T-cell (primary cell): ENCODE measurements at regions not wholly inside any gene's neighbourhood (a gene's known extent, or its start where the extent isn't known, plus 50 kb on each side); places are given as distances from the start of the nearest gene placed in this dataset.

Experiments
- ATAC-seq, 4 experiments: fragments of 200-7000 bp in 3 of 4; fragments of 150-1000 bp in 1 of 4; cut with Tn5 transposase; replicated peaks in 1 of 4; 1 replicate in 3 of 4; 2 replicates in 1 of 4; pipeline ENCODE4 v1.10.0; 2021; ENCODE audit warnings: moderate library complexity in 3 of 4, mild to moderate bottlenecking in 2 of 4, moderate number of reproducible peaks in 1 of 4
- CTCF ChIA-PET, 2 donors: fragments of 300-600 bp; sonication (Branson Sonifier 250); formaldehyde crosslinking; loops; one replicate each; lab custom pipeline; 2022; ENCODE audit warnings: antibody characterized with exemption in 2 of 2; lab: Charles Lee
- POLR2A ChIA-PET, 2 donors: fragments of 300-600 bp; sonication (Branson Sonifier 250); formaldehyde crosslinking; loops; one replicate each; lab custom pipeline; 2022; ENCODE audit warnings: antibody characterized with exemption in 2 of 2; lab: Charles Lee
- DNase-seq, 35 experiments: peaks; one replicate each; pipeline versions ENCODE4 v3.0.0 to v3.0.0-alpha.2; 2013 to 2023
- H3K27ac ChIP-seq: one replicate; pipeline ENCODE4 v1.5.1; 2013; ENCODE audit warnings: low read length
- H3K27me3 ChIP-seq, 2 experiments: replicated peaks in 1 of 2; 1 replicate in 1 of 2; 2 replicates in 1 of 2; pipeline versions ENCODE4 v1.6.1 to v1.7.0; 2013; ENCODE audit warnings: low read length in 1 of 2, mixed read lengths in 1 of 2; ENCODE audit not compliant: control insufficient read depth in 2 of 2, insufficient read depth in 2 of 2; ENCODE audit errors: extremely low read depth in 1 of 2
- H3K36me3 ChIP-seq, 2 donors: 1 replicate in 1 of 2; 2 replicates in 1 of 2; pipeline versions ENCODE4 v1.6.1 to v1.7.0; 2013; ENCODE audit warnings: low read length in 1 of 2; ENCODE audit not compliant: control insufficient read depth in 2 of 2, insufficient read depth in 1 of 2; ENCODE audit errors: extremely low read depth in 1 of 2
- H3K4me1 ChIP-seq, 2 experiments: 1 replicate in 1 of 2; 2 replicates in 1 of 2; pipeline versions ENCODE4 v1.6.1 to v1.7.0; 2013; ENCODE audit warnings: low read length in 2 of 2, mixed read lengths in 1 of 2; ENCODE audit not compliant: insufficient read depth in 2 of 2, control insufficient read depth in 1 of 2; ENCODE audit errors: extremely low read depth in 1 of 2
- H3K4me3 ChIP-seq, 2 donors: 1 replicate in 1 of 2; 2 replicates in 1 of 2; pipeline versions ENCODE4 v1.5.1 to v1.7.0; 2013; ENCODE audit warnings: mild to moderate bottlenecking in 2 of 2, low read length in 1 of 2, moderate library complexity in 1 of 2; ENCODE audit not compliant: control insufficient read depth in 1 of 2; ENCODE audit errors: extremely low read depth in 1 of 2
- H3K9me3 ChIP-seq: 2 replicates; pipeline ENCODE4 v1.7.0; 2013
- H3K27ac Mint-ChIP-seq, 2 donors: one replicate each; pipeline ENCODE4 v1.8.0; 2020 to 2021; ENCODE audit warnings: mild to moderate bottlenecking in 2 of 2, mixed read lengths in 2 of 2
- H3K27me3 Mint-ChIP-seq, 2 donors: one replicate each; pipeline ENCODE4 v1.8.0; 2021 to 2022; ENCODE audit warnings: mixed read lengths in 2 of 2
- H3K36me3 Mint-ChIP-seq: one replicate; pipeline ENCODE4 v1.8.0; 2021; ENCODE audit warnings: mixed read lengths
- H3K4me1 Mint-ChIP-seq, 3 donors: one replicate each; pipeline ENCODE4 v1.8.0; 2020 to 2022; ENCODE audit warnings: mixed read lengths in 3 of 3, mild to moderate bottlenecking in 1 of 3
- H3K4me3 Mint-ChIP-seq, 3 donors: one replicate each; pipeline ENCODE4 v1.8.0; 2020 to 2022; ENCODE audit warnings: mild to moderate bottlenecking in 3 of 3, mixed read lengths in 3 of 3, moderate library complexity in 3 of 3
- H3K9me3 Mint-ChIP-seq, 3 donors: one replicate each; pipeline ENCODE4 v1.8.0; 2020 to 2022; ENCODE audit warnings: mixed read lengths in 3 of 3
- WGBS: methylation state at CpG from one replicate; pipeline ENCODE4 v1.1.5; 2013; ENCODE audit warnings: missing lambda C conversion rate; ENCODE audit not compliant: insufficient coverage; 5-methylcytosine and 5-hydroxymethylcytosine counted together

DNA sequence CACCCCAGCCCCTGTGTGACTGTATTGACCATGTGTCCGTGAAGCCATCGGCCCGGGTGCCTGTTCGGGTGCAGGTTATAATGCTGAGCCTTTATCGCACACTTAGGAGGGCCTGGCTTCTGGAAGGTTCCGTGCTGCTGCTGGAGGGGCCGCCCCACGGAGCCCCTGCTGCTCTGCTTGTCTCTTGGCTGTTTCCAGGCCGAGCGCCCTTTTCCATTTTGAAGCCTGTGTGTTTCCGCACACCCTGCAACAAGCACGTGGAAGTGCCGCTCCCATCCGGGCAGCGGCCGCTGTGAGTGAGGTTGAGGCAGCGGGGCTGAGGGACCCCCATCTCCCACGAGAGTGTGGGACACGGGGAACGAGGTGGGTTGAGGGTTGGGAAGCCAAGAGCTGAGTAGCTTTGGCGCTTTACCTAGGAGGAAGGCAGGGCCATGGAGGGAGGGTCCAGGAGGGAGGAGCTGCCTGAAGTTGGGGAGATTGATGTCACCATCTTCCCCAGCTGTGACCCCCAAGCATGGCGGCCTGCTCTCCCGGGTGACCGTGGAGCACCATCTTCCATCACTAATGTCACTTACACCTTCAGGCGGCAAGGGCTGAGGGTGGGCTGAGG is 200.1 kb upstream of the GSE1 start:
- no peak overlapping the region for H3K4me3 ChIP-seq
- 89% methylated on average over 16 of the region's 25 CpGs for WGBS
- Mint-ChIP-seq H3K27ac (no peak overlapping the region), H3K4me3 (no peak overlapping the region), H3K27me3 (no peaks in the 10 kb centered on the region), H3K9me3 (no peaks in the 10 kb centered on the region), H3K36me3 (no peaks in the 10 kb centered on the region), H3K4me1 (peaks cover 0 to 2% (median 0%) of the 10 kb centered on the region in 3 donors)
- H3K4me1 ChIP-seq = peaks cover 0 to 7% of the 10 kb centered on the region in 2 experiments
- no peak for ATAC-seq
- ChIA-PET POLR2A (no interaction called here), CTCF (no interaction called here)
- DNase-seq = peak in 2 of 35 experiments; percentile 0 to 1
- H3K27ac ChIP-seq = no peak overlapping the region
- no peaks in the 10 kb centered on the region for H3K36me3 ChIP-seq
- no peaks in the 10 kb centered on the region for H3K9me3 ChIP-seq
- peaks cover 0 to under 1% of the 10 kb centered on the region in 2 experiments for H3K27me3 ChIP-seq

DNA sequence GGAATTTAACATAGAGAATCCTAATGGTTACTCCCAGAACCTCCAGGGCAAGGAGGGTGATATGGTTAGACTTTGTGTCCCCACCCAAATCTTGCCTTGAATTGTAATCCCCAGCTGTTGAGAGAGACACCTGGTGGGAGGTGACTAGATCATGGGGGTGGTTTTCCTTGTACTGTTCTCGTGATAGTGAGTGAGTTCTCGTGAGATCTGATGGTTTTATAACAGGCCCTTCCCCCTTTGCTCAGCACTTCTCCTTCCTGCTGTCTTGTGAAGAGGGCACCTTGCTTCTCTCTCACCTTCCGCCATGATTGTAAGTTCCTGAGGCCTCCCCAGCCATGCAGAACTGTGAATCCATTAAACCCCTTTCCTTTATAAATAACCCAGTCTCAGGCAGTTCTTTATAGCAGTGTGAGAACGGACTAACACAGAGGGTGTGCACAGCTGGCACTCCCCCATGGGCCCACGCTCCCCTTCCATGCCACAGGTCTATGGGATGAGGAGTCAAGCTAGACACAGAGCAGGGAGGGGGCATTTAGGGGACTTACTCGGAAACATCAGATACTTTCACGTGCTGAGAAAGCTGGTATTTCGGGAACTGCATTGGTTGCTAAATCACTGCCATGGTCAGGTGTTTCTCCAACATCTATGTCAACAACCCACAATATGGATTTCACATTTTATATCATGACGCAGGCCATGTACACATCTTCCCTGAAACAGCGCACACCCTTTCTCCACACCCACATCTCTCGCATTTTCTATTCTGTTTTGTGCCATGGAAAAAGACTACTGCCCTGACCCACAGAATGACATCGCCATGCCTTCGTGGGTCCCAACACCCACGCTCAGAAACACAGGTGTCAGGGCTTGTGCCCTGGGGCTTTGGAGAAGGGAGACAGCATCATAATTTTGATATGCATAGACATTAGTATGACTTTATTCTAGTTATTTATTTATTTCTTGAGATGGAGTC is 199.1 kb upstream of the GSE1 start:
- CTCF ChIA-PET = no interaction called here
- peaks cover 0 to 7% of the 10 kb centered on the region in 2 experiments for H3K4me1 ChIP-seq
- no peaks in the 10 kb centered on the region for H3K36me3 Mint-ChIP-seq
- H3K9me3 ChIP-seq = no peaks in the 10 kb centered on the region
- DNase-seq (no peak), ATAC-seq (no peak)
- no peak overlapping the region for H3K4me3 ChIP-seq
- no peak overlapping the region for H3K27ac Mint-ChIP-seq
- no peaks in the 10 kb centered on the region for H3K36me3 ChIP-seq
- H3K27me3 Mint-ChIP-seq = no peaks in the 10 kb centered on the region
- no peak overlapping the region for H3K4me3 Mint-ChIP-seq
- H3K27me3 ChIP-seq = peaks cover 0 to 10% of the 10 kb centered on the region in 2 experiments
- 71% methylated on average over 8 of the region's 14 CpGs for WGBS
- H3K27ac ChIP-seq = no peak overlapping the region
- H3K9me3 Mint-ChIP-seq = no peaks in the 10 kb centered on the region
- POLR2A ChIA-PET = no interaction called here
- H3K4me1 Mint-ChIP-seq = peaks cover 0 to 2% (median 0%) of the 10 kb centered on the region in 3 donors

DNA sequence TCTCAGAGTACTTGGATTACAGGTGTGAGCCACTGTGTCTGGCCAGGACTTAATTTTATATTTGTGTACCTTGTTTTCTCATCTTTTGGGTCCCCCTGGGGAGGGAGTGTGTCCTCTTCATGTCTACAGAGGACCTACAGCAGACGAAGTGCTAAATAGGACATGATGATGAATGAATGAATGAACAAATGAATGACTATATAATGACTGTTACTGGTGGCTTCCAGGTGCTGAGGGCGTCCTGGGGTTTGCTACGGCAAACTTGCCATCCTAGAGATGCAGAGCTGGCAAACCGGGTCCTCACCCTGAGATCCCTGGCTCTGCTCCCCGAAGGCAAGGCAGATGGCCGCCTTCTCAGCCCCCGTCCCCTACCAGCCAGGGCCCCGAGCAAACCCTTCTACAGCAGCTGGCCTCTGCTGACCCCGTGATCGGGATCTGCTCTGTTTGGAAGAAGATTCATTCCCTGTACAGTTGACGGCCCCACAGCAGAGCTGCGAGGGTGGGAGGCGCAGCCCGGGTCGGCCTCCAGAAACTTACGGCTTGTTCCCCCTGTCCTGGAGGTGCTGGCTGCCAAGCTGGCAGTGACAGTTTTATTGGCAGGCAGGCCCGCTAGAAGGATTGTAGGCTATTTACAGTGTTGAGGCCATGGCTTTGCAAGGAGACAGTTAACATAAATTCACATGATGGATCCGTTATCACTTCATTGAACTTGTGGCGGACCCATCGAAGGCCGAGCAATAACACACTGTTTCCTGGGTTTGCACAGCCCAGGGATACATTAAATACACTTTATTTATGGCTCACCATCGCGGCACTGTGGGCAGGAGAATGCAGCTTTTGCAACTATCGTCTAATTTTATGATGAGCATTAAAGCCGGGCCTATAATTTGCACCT is 197.7 kb upstream of the GSE1 start:
- Histone ChIP-seq H3K4me3 (no peak overlapping the region), H3K36me3 (no peaks in the 10 kb centered on the region), H3K9me3 (no peaks in the 10 kb centered on the region), H3K27ac (no peak overlapping the region), H3K27me3 (peaks cover 0 to 13% of the 10 kb centered on the region in 2 experiments), H3K4me1 (peaks cover 0 to 9% of the 10 kb centered on the region in 2 experiments)
- Mint-ChIP-seq H3K36me3 (no peaks in the 10 kb centered on the region), H3K4me1 (peaks cover 0 to 2% (median 0%) of the 10 kb centered on the region in 3 donors), H3K4me3 (no peak overlapping the region), H3K9me3 (no peaks in the 10 kb centered on the region), H3K27me3 (no peaks in the 10 kb centered on the region), H3K27ac (no peak overlapping the region)
- CTCF ChIA-PET = interaction anchor here (0.6 to 1.2 kb wide), 4 partner anchors 195 to 305 kb away, joined by 3 to 12 read pairs (median 3); no protein-coding TSS in a partner anchor
- ATAC-seq (no peak), DNase-seq (peak in 1 of 35 experiments; percentile 2)
- 91% methylated on average over 22 of the region's 25 CpGs for WGBS
- POLR2A ChIA-PET = no interaction called here

DNA sequence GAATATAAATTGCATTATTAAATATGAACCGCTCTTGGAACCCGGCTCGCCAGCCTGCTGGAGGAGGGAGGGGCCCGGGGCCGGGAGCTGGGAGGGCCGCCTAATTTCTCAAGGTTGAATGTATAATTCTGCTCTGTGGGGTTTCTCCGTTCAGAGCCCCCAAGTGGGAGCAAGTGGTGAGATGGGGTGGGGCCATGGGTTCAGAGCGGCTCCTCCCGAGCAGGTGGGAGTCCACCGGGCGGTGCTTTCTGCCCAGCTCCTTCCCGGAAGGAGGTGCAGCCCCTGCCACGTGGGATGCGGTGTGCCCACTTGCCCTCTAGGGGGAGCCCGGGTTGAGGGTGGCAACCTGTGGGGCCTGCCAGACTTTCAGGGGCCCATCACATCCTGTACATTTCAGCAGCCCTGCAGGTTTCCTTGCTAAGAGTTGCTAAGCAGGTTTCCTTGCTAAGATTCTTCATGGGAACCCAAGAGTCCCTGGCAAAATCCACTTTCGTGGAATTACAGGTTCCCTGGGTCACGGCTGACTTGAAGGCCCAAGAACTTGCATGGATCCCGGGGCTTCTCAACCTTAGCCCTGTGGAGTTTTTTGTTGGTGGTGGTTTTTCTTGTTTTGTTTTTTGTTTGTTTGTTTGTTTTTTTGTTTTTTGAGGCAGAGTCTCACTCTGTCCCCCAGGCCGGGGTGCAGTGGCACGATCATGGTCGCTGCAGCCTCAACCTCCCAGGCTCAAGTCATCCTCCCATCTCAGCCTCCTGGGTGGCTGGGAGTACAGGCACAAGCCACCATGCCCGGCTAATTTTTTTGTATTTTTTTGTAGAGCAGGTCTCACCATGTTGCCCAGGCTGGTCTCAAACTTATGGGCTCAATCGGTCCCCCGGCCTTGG is 196.7 kb upstream of the GSE1 start:
- Histone ChIP-seq H3K4me3 (no peak overlapping the region), H3K9me3 (no peaks in the 10 kb centered on the region), H3K36me3 (no peaks in the 10 kb centered on the region), H3K4me1 (peaks cover 0 to 14% of the 10 kb centered on the region in 2 experiments), H3K27ac (no peak overlapping the region), H3K27me3 (peaks cover 0 to 15% of the 10 kb centered on the region in 2 experiments)
- H3K4me3 Mint-ChIP-seq = no peak overlapping the region
- H3K4me1 Mint-ChIP-seq = peaks cover 0 to 2% (median 2%) of the 10 kb centered on the region in 3 donors
- 31% methylated on average over 14 of the region's 24 CpGs for WGBS
- no peak overlapping the region for H3K27ac Mint-ChIP-seq
- ATAC-seq (peak; percentile 63 to 90 (median 72)), DNase-seq (peak; percentile 42 to 78 (median 62))
- POLR2A ChIA-PET = no interaction called here
- H3K27me3 Mint-ChIP-seq = peaks cover 0 to 2% of the 10 kb centered on the region in 2 donors
- no peaks in the 10 kb centered on the region for H3K36me3 Mint-ChIP-seq
- no peaks in the 10 kb centered on the region for H3K9me3 Mint-ChIP-seq
- CTCF ChIA-PET = interaction anchor here (0.6 to 1.2 kb wide), 4 partner anchors 127 to 200 kb away, joined by 3 to 12 read pairs (median 3); no protein-coding TSS in a partner anchor

GRCh38 chr16:85417156-85417860 is 195.8 kb upstream of the GSE1 start:
- no peak overlapping the region for H3K4me3 Mint-ChIP-seq
- Histone ChIP-seq H3K9me3 (no peaks in the 10 kb centered on the region), H3K27ac (no peak overlapping the region)

More at GRCh38 chr16:85417156-85417860, 195.8 kb upstream of the GSE1 start:
- ATAC-seq (no peak), DNase-seq (peak in 1 of 35 experiments; percentile 1)
- Histone ChIP-seq H3K4me1 (peaks cover 0 to 14% of the 10 kb centered on the region in 2 experiments), H3K27me3 (peaks cover 0 to 19% of the 10 kb centered on the region in 2 experiments), H3K4me3 (no peak overlapping the region), H3K36me3 (no peaks in the 10 kb centered on the region)
- 84% methylated on average over 12 of the region's 14 CpGs for WGBS
- H3K27ac Mint-ChIP-seq = no peak overlapping the region
- peaks cover 0 to 2% of the 10 kb centered on the region in 2 donors for H3K27me3 Mint-ChIP-seq
- ChIA-PET CTCF (no interaction called here), POLR2A (no interaction called here)
- H3K4me1 Mint-ChIP-seq = peaks cover 0 to 2% (median 2%) of the 10 kb centered on the region in 3 donors
- no peaks in the 10 kb centered on the region for H3K36me3 Mint-ChIP-seq
- H3K9me3 Mint-ChIP-seq = no peaks in the 10 kb centered on the region
